ENCODE measurements at regions not wholly inside any gene's neighbourhood (a gene's known extent, or its start where the extent isn't known, plus 50 kb on each side); places are given as distances from the start of the nearest gene placed in this dataset.

GRCh38 chr14:101186992-101187815, 283.7 kb upstream of the RTL1 start:
- TF ChIP-seq, protein P1, sequence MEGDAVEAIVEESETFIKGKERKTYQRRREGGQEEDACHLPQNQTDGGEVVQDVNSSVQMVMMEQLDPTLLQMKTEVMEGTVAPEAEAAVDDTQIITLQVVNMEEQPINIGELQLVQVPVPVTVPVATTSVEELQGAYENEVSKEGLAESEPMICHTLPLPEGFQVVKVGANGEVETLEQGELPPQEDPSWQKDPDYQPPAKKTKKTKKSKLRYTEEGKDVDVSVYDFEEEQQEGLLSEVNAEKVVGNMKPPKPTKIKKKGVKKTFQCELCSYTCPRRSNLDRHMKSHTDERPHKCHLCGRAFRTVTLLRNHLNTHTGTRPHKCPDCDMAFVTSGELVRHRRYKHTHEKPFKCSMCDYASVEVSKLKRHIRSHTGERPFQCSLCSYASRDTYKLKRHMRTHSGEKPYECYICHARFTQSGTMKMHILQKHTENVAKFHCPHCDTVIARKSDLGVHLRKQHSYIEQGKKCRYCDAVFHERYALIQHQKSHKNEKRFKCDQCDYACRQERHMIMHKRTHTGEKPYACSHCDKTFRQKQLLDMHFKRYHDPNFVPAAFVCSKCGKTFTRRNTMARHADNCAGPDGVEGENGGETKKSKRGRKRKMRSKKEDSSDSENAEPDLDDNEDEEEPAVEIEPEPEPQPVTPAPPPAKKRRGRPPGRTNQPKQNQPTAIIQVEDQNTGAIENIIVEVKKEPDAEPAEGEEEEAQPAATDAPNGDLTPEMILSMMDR (IDR thresholded peaks at IDR 0.05), result no peak
- TF ChIP-seq POLR2A (IDR thresholded peaks at IDR 0.05), result no peak

Measured in vagina (tissue), 2 donors.